Naive B cell (primary cell): ENCODE measurements at regions not wholly inside any gene's neighbourhood (a gene's known extent, or its start where the extent isn't known, plus 50 kb on each side); places are given as distances from the start of the nearest gene placed in this dataset.

Experiments
- ATAC-seq, 2 donors: fragments of 150-1000 bp; cut with Tn5 transposase; 2 replicates each; pipeline ENCODE4 v1.10.0; 2021; ENCODE audit warnings: low read depth in 2 of 2, mild to moderate bottlenecking in 2 of 2, moderate library complexity in 2 of 2
- DNase-seq: peaks from one replicate; pipeline ENCODE4 v3.0.0; 2022
- H3K27ac Mint-ChIP-seq, 6 donors: one replicate each; pipeline ENCODE4 v1.8.0; 2020 to 2022; ENCODE audit warnings: mild to moderate bottlenecking in 6 of 6, mixed read lengths in 6 of 6, moderate library complexity in 5 of 6, inconsistent platforms in 2 of 6
- H3K27me3 Mint-ChIP-seq, 3 donors: one replicate each; pipeline ENCODE4 v1.8.0; 2021 to 2022; ENCODE audit warnings: mixed read lengths in 3 of 3, mild to moderate bottlenecking in 1 of 3
- H3K36me3 Mint-ChIP-seq, 2 donors: one replicate each; pipeline ENCODE4 v1.8.0; 2020 to 2022; ENCODE audit warnings: mixed read lengths in 2 of 2, inconsistent platforms in 1 of 2, mild to moderate bottlenecking in 1 of 2
- H3K4me1 Mint-ChIP-seq, 3 donors: one replicate each; pipeline ENCODE4 v1.8.0; 2020 to 2022; ENCODE audit warnings: mixed read lengths in 3 of 3, inconsistent platforms in 1 of 3, mild to moderate bottlenecking in 1 of 3, moderate library complexity in 1 of 3
- H3K4me3 Mint-ChIP-seq, 8 donors: one replicate each; pipeline ENCODE4 v1.8.0; 2020 to 2022; ENCODE audit warnings: mild to moderate bottlenecking in 8 of 8, mixed read lengths in 8 of 8, moderate library complexity in 8 of 8, inconsistent platforms in 2 of 8
- H3K9me3 Mint-ChIP-seq, 7 donors: one replicate each; pipeline ENCODE4 v1.8.0; 2020 to 2022; ENCODE audit warnings: mixed read lengths in 7 of 7, mild to moderate bottlenecking in 5 of 7, inconsistent platforms in 2 of 7, moderate library complexity in 1 of 7

DNA sequence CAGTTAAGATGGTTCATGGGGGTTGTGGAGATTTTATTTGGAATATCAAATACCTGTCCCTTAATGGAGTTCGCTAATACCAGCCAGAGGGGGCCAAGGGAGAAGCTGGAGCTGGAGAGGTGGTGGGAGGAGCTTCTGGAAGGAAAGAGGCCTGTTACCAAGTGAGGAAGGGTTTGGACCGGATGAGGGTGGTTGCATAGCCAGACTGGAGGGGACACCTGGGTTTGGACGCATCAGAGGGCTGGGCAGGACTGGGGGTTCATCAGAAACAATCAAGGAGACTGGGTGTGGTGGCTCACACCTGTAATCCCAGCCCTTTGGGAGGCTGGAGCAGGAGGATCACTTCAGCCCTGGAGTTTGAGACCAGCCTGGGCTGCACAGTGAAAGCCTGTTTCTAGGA lies 111.8 kb upstream of the IER5L start:
- peaks cover 0 to 8% (median 0%) of the 10 kb centered on the region in 7 donors for H3K9me3 Mint-ChIP-seq
- peaks cover 14 to 44% (median 20%) of the 10 kb centered on the region in 3 donors for H3K27me3 Mint-ChIP-seq
- ATAC-seq, result no peak
- no peaks in the 10 kb centered on the region for H3K36me3 Mint-ChIP-seq
- DNase-seq, result no peak
- no peak overlapping the region for H3K4me3 Mint-ChIP-seq
- no peak overlapping the region for H3K27ac Mint-ChIP-seq
- peaks cover 0 to 6% (median 3%) of the 10 kb centered on the region in 3 donors for H3K4me1 Mint-ChIP-seq

DNA sequence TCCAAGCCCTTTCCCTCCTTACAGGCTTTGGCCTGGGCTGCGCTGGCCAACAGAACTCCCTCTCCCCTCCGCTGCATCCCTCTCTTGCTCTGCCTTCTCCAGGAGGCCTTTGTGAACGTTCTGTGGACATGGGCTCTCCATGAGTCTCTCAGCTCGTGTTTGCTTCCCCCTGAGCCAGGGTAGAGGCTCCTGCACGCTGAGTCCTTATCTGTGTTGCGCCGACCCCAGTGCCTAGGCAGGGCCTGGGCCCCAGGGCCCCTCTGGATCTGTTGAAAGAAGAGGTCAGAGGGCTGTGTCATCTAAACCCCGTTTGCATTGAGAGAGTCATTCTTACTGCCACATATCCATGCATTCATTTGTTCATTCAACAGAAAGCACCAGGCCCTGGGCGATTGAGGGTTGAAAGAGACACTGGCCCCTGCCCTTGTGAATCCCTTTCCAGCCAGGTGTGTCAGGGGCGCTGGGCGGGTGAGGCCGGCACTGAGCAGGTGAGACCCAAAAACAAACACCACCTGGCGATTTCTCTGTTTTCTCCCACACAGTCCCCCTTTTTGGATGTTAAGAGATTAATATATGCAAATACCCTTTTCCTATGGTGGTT lies 111.2 kb upstream of the IER5L start:
- Mint-ChIP-seq H3K4me3 (no peak overlapping the region), H3K9me3 (peaks cover 0 to 5% (median 0%) of the 10 kb centered on the region in 7 donors), H3K36me3 (no peaks in the 10 kb centered on the region), H3K27ac (no peak overlapping the region), H3K27me3 (peaks cover 11 to 37% (median 18%) of the 10 kb centered on the region in 3 donors), H3K4me1 (peaks cover 0 to 6% (median 3%) of the 10 kb centered on the region in 3 donors)
- no peak for DNase-seq
- no peak for ATAC-seq

DNA sequence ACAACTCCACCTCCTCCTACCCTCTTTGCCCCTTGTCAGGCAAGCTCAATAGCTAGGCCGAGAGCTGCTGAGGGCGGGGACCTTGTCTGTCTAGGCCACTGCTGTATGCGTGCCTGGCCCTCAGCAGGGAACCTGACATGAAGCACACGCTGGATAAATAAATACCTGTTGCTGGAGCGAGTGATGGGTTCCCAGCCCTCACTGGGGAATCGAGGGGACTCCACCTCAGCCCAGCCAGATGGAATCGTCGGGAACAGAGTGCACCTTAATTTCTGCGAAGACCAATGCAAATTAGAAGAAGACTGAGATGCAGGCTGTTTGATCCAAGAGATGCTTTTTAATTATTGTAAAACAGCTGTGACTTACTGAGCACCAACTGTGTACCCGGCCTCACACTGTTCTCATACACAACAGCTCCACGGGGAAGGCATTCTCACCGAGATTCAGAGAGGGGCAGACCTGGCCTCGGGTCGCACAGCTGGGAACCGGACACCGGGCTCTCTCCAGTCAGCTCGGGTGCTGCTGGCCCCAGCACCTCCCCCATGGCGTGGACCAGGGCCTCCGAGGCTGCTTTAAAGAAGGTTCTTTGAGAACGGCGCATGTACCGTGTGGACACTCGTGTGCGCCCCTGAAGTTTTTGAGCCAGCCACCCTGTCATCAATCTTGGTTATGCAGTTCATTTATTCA lies 109.7 kb upstream of the IER5L start:
- H3K4me3 Mint-ChIP-seq, result no peak overlapping the region
- H3K9me3 Mint-ChIP-seq, result peaks cover 0 to 5% (median 0%) of the 10 kb centered on the region in 7 donors
- ATAC-seq, result no peak
- H3K27me3 Mint-ChIP-seq, result peaks cover 7 to 34% (median 18%) of the 10 kb centered on the region in 3 donors
- H3K36me3 Mint-ChIP-seq, result no peaks in the 10 kb centered on the region
- no peak overlapping the region for H3K27ac Mint-ChIP-seq
- DNase-seq, result no peak
- peaks cover 0 to 6% (median 3%) of the 10 kb centered on the region in 3 donors for H3K4me1 Mint-ChIP-seq

DNA sequence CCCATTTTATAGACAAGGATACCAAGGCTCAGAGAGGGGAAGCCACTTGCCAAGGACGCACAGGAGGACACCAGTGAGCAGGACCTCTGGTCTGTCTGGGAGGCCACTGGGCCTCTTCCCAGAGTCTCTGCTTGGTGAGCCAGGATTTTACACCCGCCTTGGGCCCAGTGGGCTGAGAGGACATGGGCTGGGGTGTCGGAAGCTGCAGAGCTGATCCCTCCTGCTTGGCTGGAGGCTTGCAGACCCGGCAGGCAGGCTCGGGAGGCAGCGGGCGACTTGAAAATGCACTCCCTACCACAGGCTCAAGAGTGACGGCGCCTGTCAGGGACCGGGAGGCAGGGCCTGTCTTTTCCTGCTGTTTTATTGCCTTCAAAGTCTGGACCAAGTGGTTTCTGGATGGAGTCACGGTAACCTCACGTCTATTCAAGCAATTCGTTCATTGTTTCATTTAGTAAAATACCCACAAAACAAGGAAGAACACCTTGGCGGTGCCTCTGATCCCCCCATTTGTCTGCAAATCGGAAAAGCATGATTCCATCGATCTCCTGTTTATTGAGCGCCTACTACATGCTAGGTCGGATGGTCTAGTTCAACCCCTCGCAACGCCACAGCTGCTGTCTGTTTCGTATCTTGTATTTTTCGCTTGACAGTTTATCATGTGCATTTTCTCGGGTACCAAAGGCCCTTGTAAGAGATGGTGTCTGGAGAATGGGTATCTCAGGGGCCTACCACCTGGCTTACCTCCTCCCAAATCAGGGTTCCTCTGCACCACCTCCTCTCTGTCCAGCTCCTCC lies 108.1 kb upstream of the IER5L start:
- no peak for DNase-seq
- no peaks in the 10 kb centered on the region for H3K36me3 Mint-ChIP-seq
- H3K27me3 Mint-ChIP-seq, result peaks cover 7 to 34% (median 13%) of the 10 kb centered on the region in 3 donors
- no peak overlapping the region for H3K4me3 Mint-ChIP-seq
- H3K9me3 Mint-ChIP-seq, result peaks cover 0 to 5% (median 0%) of the 10 kb centered on the region in 7 donors
- peaks cover 0 to 6% (median 3%) of the 10 kb centered on the region in 3 donors for H3K4me1 Mint-ChIP-seq
- no peak for ATAC-seq
- peak overlapping the region in 1 of 6 donors; percentile 29 for H3K27ac Mint-ChIP-seq

DNA sequence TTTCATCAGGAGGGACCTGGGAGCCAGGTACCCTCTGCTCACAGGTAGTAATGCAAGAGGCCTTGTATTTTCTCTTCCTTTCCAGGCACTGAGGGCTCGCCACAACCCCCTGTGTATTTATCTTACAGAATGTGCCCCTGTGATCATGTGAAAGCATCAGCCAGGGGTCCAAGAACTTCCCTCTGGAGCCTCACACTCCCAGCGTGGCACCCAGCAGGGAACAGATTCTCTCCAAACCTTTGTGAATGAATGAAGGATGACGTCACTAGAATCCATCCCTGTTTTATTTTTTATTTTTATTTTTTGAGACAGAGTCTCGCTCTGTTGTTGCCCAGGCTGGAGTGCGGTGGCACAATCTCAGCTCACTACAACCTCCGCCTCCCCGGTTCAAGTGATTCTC lies 107.3 kb upstream of the IER5L start:
- H3K4me3 Mint-ChIP-seq, result no peak overlapping the region
- no peaks in the 10 kb centered on the region for H3K36me3 Mint-ChIP-seq
- peak overlapping the region in 1 of 6 donors; percentile 52 for H3K27ac Mint-ChIP-seq
- peaks cover 0 to 4% (median 0%) of the 10 kb centered on the region in 3 donors for H3K4me1 Mint-ChIP-seq
- peaks cover 0 to 3% (median 0%) of the 10 kb centered on the region in 7 donors for H3K9me3 Mint-ChIP-seq
- H3K27me3 Mint-ChIP-seq, result peaks cover 4 to 27% (median 6%) of the 10 kb centered on the region in 3 donors
- no peak for ATAC-seq
- no peak for DNase-seq

DNA sequence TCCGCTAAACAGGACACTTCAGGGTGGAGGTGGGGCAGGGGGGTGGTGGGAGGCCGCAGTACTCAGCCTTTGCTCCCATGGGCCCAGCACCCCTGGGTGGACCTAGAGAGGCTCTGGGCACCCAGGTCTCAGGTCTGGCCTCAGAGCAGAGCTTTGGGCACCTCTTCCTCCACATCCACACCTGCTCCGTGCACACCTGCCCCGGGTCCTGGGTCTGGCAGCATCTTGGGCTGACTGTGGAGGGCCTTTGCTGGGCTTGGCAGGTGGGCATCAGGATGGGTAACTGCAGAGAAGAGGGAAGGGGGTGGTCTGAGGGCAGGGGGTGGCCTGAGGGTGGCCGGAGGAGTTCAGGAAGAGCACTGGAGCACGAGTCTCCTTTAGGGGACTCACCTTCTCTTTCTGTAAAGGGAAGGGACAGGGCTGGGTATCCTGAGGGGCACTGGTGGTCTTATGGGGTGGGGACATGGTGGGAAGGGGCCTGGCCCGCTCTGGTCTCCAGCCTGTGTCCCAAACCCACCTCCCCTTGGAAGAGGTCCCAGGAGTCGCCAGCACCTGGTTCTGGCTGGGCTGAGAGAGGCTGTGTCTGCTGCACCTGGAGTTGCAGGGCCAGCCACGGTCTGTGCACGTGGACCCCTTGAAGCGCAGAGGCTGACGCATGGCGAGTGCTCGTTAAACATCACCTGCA lies 106.7 kb upstream of the IER5L start:
- Mint-ChIP-seq H3K4me3 (no peak overlapping the region), H3K27ac (peak overlapping the region in 1 of 6 donors; percentile 52), H3K4me1 (no peaks in the 10 kb centered on the region), H3K9me3 (no peaks in the 10 kb centered on the region), H3K36me3 (no peaks in the 10 kb centered on the region), H3K27me3 (peaks cover 0 to 21% (median under 1%) of the 10 kb centered on the region in 3 donors)
- ATAC-seq (no peak), DNase-seq (no peak)

DNA sequence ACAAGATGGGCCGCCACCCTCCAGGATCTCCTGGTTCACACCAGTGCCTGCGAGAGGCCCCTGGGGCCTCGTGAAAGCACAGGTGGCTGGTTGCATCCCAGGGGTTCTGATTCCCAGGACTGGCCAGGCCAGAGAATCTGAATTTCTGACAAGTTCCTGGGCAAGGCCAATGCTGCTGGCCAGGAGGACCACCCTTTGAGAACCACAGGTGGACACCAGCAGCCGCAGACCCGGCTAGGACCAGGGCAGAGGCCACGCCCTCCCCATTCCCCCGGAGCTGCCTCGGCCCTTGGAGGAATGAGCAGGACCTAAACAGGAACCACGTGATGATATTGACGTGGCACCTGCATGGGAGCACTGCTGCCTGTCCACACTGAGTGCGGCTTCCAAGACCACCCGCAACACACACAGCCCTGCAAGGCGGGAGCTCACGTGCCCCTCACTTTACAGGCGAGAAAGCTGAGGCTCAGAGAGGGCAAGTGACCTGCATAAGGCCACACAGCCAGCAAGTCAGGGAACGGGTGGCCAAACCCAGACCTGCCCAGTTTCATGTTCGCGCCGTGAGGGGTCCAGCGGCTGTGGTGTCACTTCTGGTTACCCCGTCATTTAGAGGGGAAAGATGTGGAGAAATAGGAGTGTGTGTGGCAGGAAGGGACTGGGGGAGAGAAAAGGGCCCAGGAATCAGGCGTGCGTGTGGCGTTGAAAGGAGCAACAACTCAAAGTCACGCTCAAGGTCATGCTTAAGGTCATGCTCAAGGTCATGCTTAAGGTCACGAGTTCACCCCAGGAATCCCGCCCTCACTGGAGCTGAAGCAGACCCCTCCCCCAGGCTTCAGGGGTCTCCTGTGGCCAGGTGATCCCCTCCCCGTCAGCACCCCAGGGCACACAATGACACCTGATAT lies 105.9 kb upstream of the IER5L start:
- H3K36me3 Mint-ChIP-seq, result no peaks in the 10 kb centered on the region
- no peaks in the 10 kb centered on the region for H3K4me1 Mint-ChIP-seq
- DNase-seq, result no peak
- ATAC-seq, result no peak
- H3K9me3 Mint-ChIP-seq, result no peaks in the 10 kb centered on the region
- H3K4me3 Mint-ChIP-seq, result no peak overlapping the region
- no peak overlapping the region for H3K27ac Mint-ChIP-seq
- H3K27me3 Mint-ChIP-seq, result peaks cover 0 to 13% (median under 1%) of the 10 kb centered on the region in 3 donors

DNA sequence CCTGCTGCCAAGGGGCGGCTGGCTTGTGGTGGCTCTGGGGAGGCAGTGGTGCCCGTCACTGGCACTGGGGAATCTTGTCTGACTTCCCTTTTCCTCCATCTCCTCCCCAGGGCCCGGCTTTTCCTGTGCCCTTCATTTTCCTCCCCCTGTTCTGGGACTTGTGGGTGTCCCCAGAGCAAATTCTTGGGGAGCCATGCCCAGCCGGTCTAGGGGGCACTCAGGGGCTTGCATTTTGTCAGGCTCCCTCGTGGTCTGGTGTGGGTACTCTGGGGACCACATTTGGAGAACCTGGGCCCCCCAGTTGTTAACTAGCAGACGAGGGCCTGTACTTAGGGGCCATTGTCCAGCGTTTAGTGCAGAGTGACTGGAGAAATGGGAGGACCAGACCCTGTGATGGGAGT lies 105.2 kb upstream of the IER5L start:
- H3K36me3 Mint-ChIP-seq, result no peaks in the 10 kb centered on the region
- peaks cover 0 to 19% (median 7%) of the 10 kb centered on the region in 3 donors for H3K27me3 Mint-ChIP-seq
- no peak overlapping the region for H3K27ac Mint-ChIP-seq
- no peaks in the 10 kb centered on the region for H3K9me3 Mint-ChIP-seq
- DNase-seq (no peak), ATAC-seq (no peak)
- H3K4me1 Mint-ChIP-seq, result no peaks in the 10 kb centered on the region
- no peak overlapping the region for H3K4me3 Mint-ChIP-seq

DNA sequence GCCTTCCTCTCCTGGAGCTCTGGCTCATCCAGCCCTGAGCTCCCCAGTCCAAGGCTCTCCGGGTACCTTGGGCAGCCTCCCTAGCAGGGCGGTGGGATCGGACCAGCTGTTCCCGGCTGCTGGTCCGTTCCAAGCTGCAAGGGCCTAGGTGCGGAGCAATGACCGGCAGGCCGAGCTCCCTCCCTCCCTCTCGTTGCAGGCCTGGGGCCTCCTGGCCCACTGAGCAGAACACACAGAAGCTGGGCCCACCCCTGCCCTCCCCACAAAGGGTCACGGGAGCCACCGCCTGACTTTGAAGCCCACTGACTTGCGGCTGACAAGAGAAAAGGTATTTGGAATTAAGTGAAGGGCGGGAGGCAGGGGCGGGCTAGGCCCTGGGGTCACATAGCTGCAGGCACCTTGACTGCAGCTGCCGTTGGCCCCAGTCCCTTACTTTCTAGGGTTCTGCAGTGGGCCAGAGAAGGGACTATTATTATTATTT lies 104.7 kb upstream of the IER5L start:
- Mint-ChIP-seq H3K4me1 (no peaks in the 10 kb centered on the region), H3K27ac (no peak overlapping the region), H3K4me3 (no peak overlapping the region), H3K36me3 (no peaks in the 10 kb centered on the region), H3K9me3 (no peaks in the 10 kb centered on the region), H3K27me3 (peaks cover 0 to 21% (median 12%) of the 10 kb centered on the region in 3 donors)
- no peak for ATAC-seq
- DNase-seq, result no peak

DNA sequence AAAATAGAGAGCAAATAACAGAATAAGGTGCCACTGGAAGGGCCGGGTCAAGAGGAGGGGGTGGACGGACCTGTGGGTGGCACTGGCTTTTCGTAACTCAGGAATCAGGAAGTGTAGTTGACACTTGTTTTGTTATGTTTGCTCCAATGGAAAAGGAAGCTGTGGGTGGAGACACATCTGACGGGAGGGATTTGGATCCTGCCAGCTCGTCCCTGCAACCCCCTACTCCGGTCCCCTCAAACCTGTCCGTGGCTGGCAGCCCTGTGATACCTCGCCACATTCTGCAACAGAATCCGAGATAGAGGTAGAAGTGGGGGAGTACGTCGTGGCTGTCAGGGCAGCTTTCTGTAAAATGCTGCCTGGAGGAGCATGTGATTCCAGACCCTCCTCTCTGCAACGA lies 104.2 kb upstream of the IER5L start:
- Mint-ChIP-seq H3K27me3 (peaks cover 0 to 24% (median 17%) of the 10 kb centered on the region in 3 donors), H3K36me3 (no peaks in the 10 kb centered on the region), H3K9me3 (no peaks in the 10 kb centered on the region), H3K4me3 (no peak overlapping the region), H3K27ac (no peak overlapping the region), H3K4me1 (no peaks in the 10 kb centered on the region)
- ATAC-seq (no peak), DNase-seq (no peak)

DNA sequence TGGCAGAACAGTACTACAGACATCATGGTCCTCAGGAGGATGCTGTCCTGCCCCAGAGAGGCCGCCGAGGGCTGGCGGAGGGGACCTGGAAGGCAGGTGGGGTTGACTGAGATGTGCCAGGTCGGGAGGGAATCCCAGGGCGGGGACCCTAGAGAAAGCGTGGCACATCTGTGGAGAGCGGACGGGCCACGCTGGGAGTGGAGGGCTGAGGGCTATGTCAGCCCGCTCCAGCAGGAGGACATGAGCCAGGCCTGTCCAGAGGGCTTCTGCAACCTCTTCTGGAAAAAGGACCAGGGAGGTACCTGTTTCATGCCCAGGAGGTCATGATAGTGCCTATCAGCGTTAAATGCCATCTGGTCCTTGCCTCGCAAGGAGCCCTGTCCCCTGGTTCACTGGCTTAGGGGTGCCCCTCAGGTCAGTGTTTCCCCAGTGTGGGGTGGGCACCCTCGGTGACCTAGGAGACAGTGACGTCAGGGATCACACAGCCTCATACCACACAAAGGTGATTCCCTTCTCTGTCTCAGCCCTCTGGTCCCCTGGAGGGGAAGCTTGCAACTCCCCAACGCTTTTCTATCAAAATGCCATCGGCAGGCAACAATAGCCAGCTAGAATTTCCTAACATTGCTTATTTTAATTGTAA lies 103.6 kb upstream of the IER5L start:
- no peak overlapping the region for H3K4me3 Mint-ChIP-seq
- H3K4me1 Mint-ChIP-seq, result no peaks in the 10 kb centered on the region
- H3K36me3 Mint-ChIP-seq, result no peaks in the 10 kb centered on the region
- DNase-seq, result no peak
- no peak for ATAC-seq
- peaks cover under 1 to 26% (median 24%) of the 10 kb centered on the region in 3 donors for H3K27me3 Mint-ChIP-seq
- no peak overlapping the region for H3K27ac Mint-ChIP-seq
- no peaks in the 10 kb centered on the region for H3K9me3 Mint-ChIP-seq

DNA sequence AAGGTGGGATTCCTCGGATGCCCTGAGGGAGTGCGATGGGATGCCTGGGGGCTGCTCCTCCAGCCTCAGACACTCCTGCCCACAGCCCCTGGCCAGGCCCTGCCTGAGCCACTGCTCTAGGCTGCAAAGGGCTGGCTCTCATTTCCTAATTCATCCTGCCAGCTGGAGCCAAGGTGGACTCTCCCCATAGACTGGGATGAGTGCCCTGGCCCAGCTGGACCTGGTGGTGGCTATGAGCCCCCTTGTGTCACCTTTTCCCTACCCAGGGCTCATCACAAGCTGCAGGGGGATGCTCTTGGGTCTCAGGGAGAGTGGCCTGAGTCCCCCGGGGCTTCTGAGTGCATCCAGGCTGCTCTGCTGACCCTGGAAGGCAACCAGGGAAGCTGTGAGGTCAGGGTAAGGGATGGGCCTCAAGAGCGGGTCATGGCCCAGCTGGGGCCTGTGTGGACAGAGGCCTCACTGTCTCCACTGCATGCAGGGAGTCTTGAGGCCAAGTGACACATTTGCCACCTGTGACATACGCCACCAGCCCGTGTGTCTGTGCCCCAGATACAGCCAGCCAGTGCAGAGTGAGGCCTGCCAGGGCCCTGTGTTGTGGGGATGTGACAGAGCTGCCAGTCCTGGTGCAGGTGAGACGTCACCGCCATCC lies 102.7 kb upstream of the IER5L start:
- DNase-seq (no peak), ATAC-seq (no peak)
- H3K27ac Mint-ChIP-seq, result no peak overlapping the region
- no peaks in the 10 kb centered on the region for H3K36me3 Mint-ChIP-seq
- H3K9me3 Mint-ChIP-seq, result no peaks in the 10 kb centered on the region
- peaks cover 9 to 33% (median 31%) of the 10 kb centered on the region in 3 donors for H3K27me3 Mint-ChIP-seq
- no peaks in the 10 kb centered on the region for H3K4me1 Mint-ChIP-seq
- H3K4me3 Mint-ChIP-seq, result no peak overlapping the region
